ENCODE measurements at regions not wholly inside any gene's neighbourhood (a gene's known extent, or its start where the extent isn't known, plus 50 kb on each side); places are given as distances from the start of the nearest gene placed in this dataset.

- no peak for DNase-seq (ENCODE audit: low read depth in 2 of 2)
Measured at GRCh38 chr1:82578086-82578726, 777.5 kb downstream of the ADGRL2 start.

- DNase-seq (ENCODE audit: low read depth in 2 of 2): no peak
Measured at GRCh38 chr1:82567348-82567747, 766.6 kb downstream of the ADGRL2 start.

GRCh38 chr1:82565546-82565945 is 764.8 kb downstream of the ADGRL2 start:
- no peak for DNase-seq (ENCODE audit: low read depth in 2 of 2)

- no peak for DNase-seq (ENCODE audit: low read depth in 2 of 2)
Measured at GRCh38 chr1:82565146-82565545, 764.4 kb downstream of the ADGRL2 start.

GRCh38 chr1:82564333-82564732 is 763.6 kb downstream of the ADGRL2 start:
- no peak for DNase-seq (ENCODE audit: low read depth in 2 of 2)

GRCh38 chr1:82562448-82562847 is 761.7 kb downstream of the ADGRL2 start:
- DNase-seq (ENCODE audit: low read depth in 2 of 2): no peak

- DNase-seq (ENCODE audit: low read depth in 2 of 2): no peak
Measured at GRCh38 chr1:82560566-82560965, 759.8 kb downstream of the ADGRL2 start.

- no peak for DNase-seq (ENCODE audit: low read depth in 2 of 2)
Measured at GRCh38 chr1:82555501-82555900, 754.8 kb downstream of the ADGRL2 start.

- DNase-seq (ENCODE audit: low read depth in 2 of 2): no peak
Measured at GRCh38 chr1:82549841-82550240, 749.1 kb downstream of the ADGRL2 start.

- DNase-seq (ENCODE audit: low read depth in 2 of 2): no peak
Measured at GRCh38 chr1:82542766-82543165, 742.0 kb downstream of the ADGRL2 start.

GRCh38 chr1:82542141-82542540 is 741.4 kb downstream of the ADGRL2 start:
- no peak for DNase-seq (ENCODE audit: low read depth in 2 of 2)

- DNase-seq (ENCODE audit: low read depth in 2 of 2): no peak
Measured at GRCh38 chr1:82540006-82540405, 739.3 kb downstream of the ADGRL2 start.

GRCh38 chr1:82538876-82539275 is 738.1 kb downstream of the ADGRL2 start:
- DNase-seq (ENCODE audit: low read depth in 2 of 2): no peak

- no peak for DNase-seq (ENCODE audit: low read depth in 2 of 2)
Measured at GRCh38 chr1:82534996-82535395, 734.3 kb downstream of the ADGRL2 start.

GRCh38 chr1:82525378-82525777 is 724.6 kb downstream of the ADGRL2 start:
- no peak for DNase-seq (ENCODE audit: low read depth in 2 of 2)

- DNase-seq (ENCODE audit: low read depth in 2 of 2): no peak
Measured at GRCh38 chr1:82520611-82521010, 719.9 kb downstream of the ADGRL2 start.

- no peak for DNase-seq (ENCODE audit: low read depth in 2 of 2)
Measured at GRCh38 chr1:82517586-82517985, 716.9 kb downstream of the ADGRL2 start.

- DNase-seq (ENCODE audit: low read depth in 2 of 2): no peak
Measured at GRCh38 chr1:82515650-82516049, 714.9 kb downstream of the ADGRL2 start.

GRCh38 chr1:82511441-82511840 is 710.7 kb downstream of the ADGRL2 start:
- DNase-seq (ENCODE audit: low read depth in 2 of 2): no peak

GRCh38 chr1:82510431-82510830 is 709.7 kb downstream of the ADGRL2 start:
- DNase-seq (ENCODE audit: low read depth in 2 of 2): no peak

- DNase-seq (ENCODE audit: low read depth in 2 of 2): no peak
Measured at GRCh38 chr1:82507011-82507410, 706.3 kb downstream of the ADGRL2 start.

- DNase-seq (ENCODE audit: low read depth in 2 of 2): no peak
Measured at GRCh38 chr1:82503822-82504221, 703.1 kb downstream of the ADGRL2 start.

- DNase-seq (ENCODE audit: low read depth in 2 of 2): no peak
Measured at GRCh38 chr1:82499022-82499421, 698.3 kb downstream of the ADGRL2 start.

GRCh38 chr1:82494117-82494516 is 693.4 kb downstream of the ADGRL2 start:
- DNase-seq (ENCODE audit: low read depth in 2 of 2): no peak

All from stimulated activated CD8-positive, alpha-beta memory T cell treated with anti-CD3 and anti-CD28 coated beads, Interleukin-15, amount 100 ng/mL, for 4 hours (primary cell).